ENCODE measurements at regions not wholly inside any gene's neighbourhood (a gene's known extent, or its start where the extent isn't known, plus 50 kb on each side); places are given as distances from the start of the nearest gene placed in this dataset.

DNA sequence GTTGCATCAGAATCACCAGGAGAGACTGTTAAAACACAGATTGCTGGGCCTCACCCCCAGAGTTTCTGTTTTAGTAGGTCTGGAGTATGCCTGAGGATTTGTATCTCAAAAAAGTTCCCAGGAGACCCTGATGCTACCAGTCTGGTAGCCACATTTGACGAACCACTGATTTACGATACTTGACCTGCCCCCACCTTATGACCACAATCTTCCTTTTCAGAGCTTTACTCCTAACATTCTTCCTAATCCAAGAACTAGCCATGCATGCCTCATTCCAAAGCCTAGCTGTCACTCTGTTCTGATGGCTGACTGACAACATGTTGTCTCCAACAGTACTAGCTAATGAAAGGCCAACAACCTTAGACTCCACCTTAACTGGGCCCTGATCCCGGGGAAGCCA is 191.4 kb downstream of the MBD2 start:
- H2BK15ac ChIP-seq (ENCODE audit: low read depth, low read length), result no peak overlapping the region
- H3K14ac ChIP-seq (replicated peaks; ENCODE audit: low read depth, low read length), result no peak overlapping the region
- ChIA-PET POLR2A (ENCODE audit: unreplicated experiment) (no interaction called here), CTCF (no interaction called here)
- no peaks in the 10 kb centered on the region for H3K9me1 ChIP-seq (ENCODE audit: insufficient read depth, low read length)
- H2AK9ac ChIP-seq (replicated peaks; ENCODE audit: low read depth, low read length, poor library complexity), result no peak overlapping the region
- no peak overlapping the region for H3K27ac ChIP-seq (ENCODE audit: insufficient read depth, low read length)
- H4K8ac ChIP-seq (ENCODE audit: low read depth in 2 of 2, low read length in 2 of 2), result no peak overlapping the region
- H3K4me1 ChIP-seq (ENCODE audit: control insufficient read depth, insufficient read depth, low read length), result no peaks in the 10 kb centered on the region
- DNase-seq, result no peak
- intact Hi-C loops (cut with micrococcal nuclease), result no loop called here
- no peak overlapping the region for H2BK20ac ChIP-seq (ENCODE audit: low read depth, low read length)
- H3K4me2 ChIP-seq (ENCODE audit: low read depth, low read length), result no peak overlapping the region
- H2AK5ac ChIP-seq (ENCODE audit: low read depth, low read length), result no peak overlapping the region
- ATAC-seq (ENCODE audit: low read depth), result no peak
- H4K20me1 ChIP-seq (ENCODE audit: insufficient read depth, low read length), result no peaks in the 10 kb centered on the region
- no peaks in the 10 kb centered on the region for H3K27me3 ChIP-seq (ENCODE audit: control insufficient read depth, insufficient read depth, low read length)
- TF ChIP-seq RAD21 (IDR thresholded peaks at IDR 0.05; ENCODE audit: low read length) (no peak), POLR2A (IDR thresholded peaks at IDR 0.05; ENCODE audit: low read depth, low read length) (no peak), MAZ (IDR thresholded peaks at IDR 0.05; ENCODE audit: borderline replicate concordance, low read depth, low read length) (no peak), CEBPB (IDR thresholded peaks at IDR 0.05; ENCODE audit: low read depth, low read length) (no peak), FOS (IDR thresholded peaks at IDR 0.05; ENCODE audit: low read depth, low read length) (no peak), CHD1 (IDR thresholded peaks at IDR 0.05; ENCODE audit: low read depth, low read length) (no peak), SMC3 (IDR thresholded peaks at IDR 0.05; ENCODE audit: low read depth, low read length) (no peak), RFX5 (IDR thresholded peaks at IDR 0.05; ENCODE audit: low read depth, low read length) (no peak), MAFK (IDR thresholded peaks at IDR 0.05; ENCODE audit: low read depth, low read length) (no peak), MXI1 (IDR thresholded peaks at IDR 0.05; ENCODE audit: borderline replicate concordance, low read depth, low read length) (no peak), RCOR1 (IDR thresholded peaks at IDR 0.05; ENCODE audit: insufficient replicate concordance, low read length) (no peak), BHLHE40 (IDR thresholded peaks at IDR 0.05; ENCODE audit: low read depth, low read length) (no peak), NFE2L2 (IDR thresholded peaks at IDR 0.05; ENCODE audit: low read depth, low read length) (no peak)
- TF ChIP-seq, protein P1, sequence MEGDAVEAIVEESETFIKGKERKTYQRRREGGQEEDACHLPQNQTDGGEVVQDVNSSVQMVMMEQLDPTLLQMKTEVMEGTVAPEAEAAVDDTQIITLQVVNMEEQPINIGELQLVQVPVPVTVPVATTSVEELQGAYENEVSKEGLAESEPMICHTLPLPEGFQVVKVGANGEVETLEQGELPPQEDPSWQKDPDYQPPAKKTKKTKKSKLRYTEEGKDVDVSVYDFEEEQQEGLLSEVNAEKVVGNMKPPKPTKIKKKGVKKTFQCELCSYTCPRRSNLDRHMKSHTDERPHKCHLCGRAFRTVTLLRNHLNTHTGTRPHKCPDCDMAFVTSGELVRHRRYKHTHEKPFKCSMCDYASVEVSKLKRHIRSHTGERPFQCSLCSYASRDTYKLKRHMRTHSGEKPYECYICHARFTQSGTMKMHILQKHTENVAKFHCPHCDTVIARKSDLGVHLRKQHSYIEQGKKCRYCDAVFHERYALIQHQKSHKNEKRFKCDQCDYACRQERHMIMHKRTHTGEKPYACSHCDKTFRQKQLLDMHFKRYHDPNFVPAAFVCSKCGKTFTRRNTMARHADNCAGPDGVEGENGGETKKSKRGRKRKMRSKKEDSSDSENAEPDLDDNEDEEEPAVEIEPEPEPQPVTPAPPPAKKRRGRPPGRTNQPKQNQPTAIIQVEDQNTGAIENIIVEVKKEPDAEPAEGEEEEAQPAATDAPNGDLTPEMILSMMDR (conservative IDR thresholded peaks at IDR 0.05; ENCODE audit: low read depth, low read length), result no peak
- TF ChIP-seq, protein P2, sequence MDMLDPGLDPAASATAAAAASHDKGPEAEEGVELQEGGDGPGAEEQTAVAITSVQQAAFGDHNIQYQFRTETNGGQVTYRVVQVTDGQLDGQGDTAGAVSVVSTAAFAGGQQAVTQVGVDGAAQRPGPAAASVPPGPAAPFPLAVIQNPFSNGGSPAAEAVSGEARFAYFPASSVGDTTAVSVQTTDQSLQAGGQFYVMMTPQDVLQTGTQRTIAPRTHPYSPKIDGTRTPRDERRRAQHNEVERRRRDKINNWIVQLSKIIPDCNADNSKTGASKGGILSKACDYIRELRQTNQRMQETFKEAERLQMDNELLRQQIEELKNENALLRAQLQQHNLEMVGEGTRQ (IDR thresholded peaks at IDR 0.05; ENCODE audit: low read depth, low read length), result no peak
- TF ChIP-seq, protein P3, sequence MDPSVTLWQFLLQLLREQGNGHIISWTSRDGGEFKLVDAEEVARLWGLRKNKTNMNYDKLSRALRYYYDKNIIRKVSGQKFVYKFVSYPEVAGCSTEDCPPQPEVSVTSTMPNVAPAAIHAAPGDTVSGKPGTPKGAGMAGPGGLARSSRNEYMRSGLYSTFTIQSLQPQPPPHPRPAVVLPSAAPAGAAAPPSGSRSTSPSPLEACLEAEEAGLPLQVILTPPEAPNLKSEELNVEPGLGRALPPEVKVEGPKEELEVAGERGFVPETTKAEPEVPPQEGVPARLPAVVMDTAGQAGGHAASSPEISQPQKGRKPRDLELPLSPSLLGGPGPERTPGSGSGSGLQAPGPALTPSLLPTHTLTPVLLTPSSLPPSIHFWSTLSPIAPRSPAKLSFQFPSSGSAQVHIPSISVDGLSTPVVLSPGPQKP (IDR thresholded peaks at IDR 0.05; ENCODE audit: borderline replicate concordance, low read depth, low read length), result no peak
- H3K18ac ChIP-seq (ENCODE audit: low read depth, low read length), result no peak overlapping the region
- H3K4ac ChIP-seq (ENCODE audit: low read depth, low read length), result no peak overlapping the region
- dilution Hi-C loops (cut with HindIII; ENCODE audit: low sequenced_read_pairs, unreplicated experiment), result no loop called here
- H4K5ac ChIP-seq (ENCODE audit: low read depth, low read length), result no peak overlapping the region
- whole genome bisulfite sequencing, 2 experiments (ENCODE audit: extremely low coverage in 2 of 2, insufficient read length in 1 of 2), result 70% methylated on average over 2 of the region's 3 CpGs; no CpG with 5 or more reads in 1 of the 2 experiments
- H3K4me3 ChIP-seq (ENCODE audit: insufficient read depth, low read depth, low read length), result no peak overlapping the region
- no peak overlapping the region for H3K56ac ChIP-seq (ENCODE audit: extremely low read depth, insufficient read depth, low read length)
- no peaks in the 10 kb centered on the region for H3K36me3 ChIP-seq (ENCODE audit: control insufficient read depth, insufficient read depth, low read length)
- no TSS peak for BruUV-seq (replicated peaks)
- no peak overlapping the region for H2AFZ ChIP-seq (replicated peaks; ENCODE audit: low read length, poor library complexity)
- no peak overlapping the region for H3K23ac ChIP-seq (ENCODE audit: low read depth, low read length)
- in situ Hi-C loops (cut with MboI; ENCODE audit: low sequenced_read_pairs), result no loop called here
- no peak overlapping the region for H4K91ac ChIP-seq (ENCODE audit: insufficient read depth, low read depth, low read length)
- H3K79me1 ChIP-seq (ENCODE audit: low read depth in 1 of 2, low read length in 2 of 2), result no peaks in the 10 kb centered on the region
- peaks cover 6% of the 10 kb centered on the region; the same call in 1 of the 2 replicates for H3K9me3 ChIP-seq (ENCODE audit: control insufficient read depth, insufficient read depth, low read length)
- no peak overlapping the region for H3K9ac ChIP-seq (ENCODE audit: low read depth, low read length)
- no peak overlapping the region for H2BK5ac ChIP-seq (ENCODE audit: low read depth, low read length, poor library complexity, severe bottlenecking)
- H2BK120ac ChIP-seq (ENCODE audit: low read depth, low read length), result no peak overlapping the region

Data from IMR-90 (cell line).